NCI-H1092 (cell line): ENCODE measurements at regions not wholly inside any gene's neighbourhood (a gene's known extent, or its start where the extent isn't known, plus 50 kb on each side); places are given as distances from the start of the nearest gene placed in this dataset.

Experiments used
- DNase-seq: peaks from one replicate; lab custom pipeline; 2025; lab: John Stamatoyannopoulos, UW

- DNase-seq = no peak
Observed at GRCh38 chr10:57788117-57788516, 479.6 kb downstream of the IPMK start.

GRCh38 chr10:57786850-57787750 is 480.6 kb downstream of the IPMK start:
- no peak for DNase-seq

- no peak for DNase-seq
Observed at GRCh38 chr10:57786331-57786730, 481.4 kb downstream of the IPMK start.

GRCh38 chr10:57785546-57785945 is 482.1 kb downstream of the IPMK start:
- DNase-seq = no peak

- DNase-seq = no peak
Observed at GRCh38 chr10:57785068-57785467, 482.6 kb downstream of the IPMK start.

- DNase-seq = no peak
Observed at GRCh38 chr10:57776688-57777432, 490.8 kb downstream of the IPMK start.

- DNase-seq = no peak
Observed at GRCh38 chr10:57775250-57775649, 492.4 kb downstream of the IPMK start.

- no peak for DNase-seq
Observed at GRCh38 chr10:57769298-57769697, 498.4 kb downstream of the IPMK start.

GRCh38 chr10:57759777-57760176 is 507.9 kb downstream of the IPMK start:
- no peak for DNase-seq

GRCh38 chr10:57754803-57755202 is 512.9 kb downstream of the IPMK start:
- DNase-seq = no peak

GRCh38 chr10:57743711-57744110 is 524.0 kb downstream of the IPMK start:
- DNase-seq = no peak

- no peak for DNase-seq
Observed at GRCh38 chr10:57741751-57742150, 525.9 kb downstream of the IPMK start.

GRCh38 chr10:57723305-57723704 is 544.4 kb downstream of the IPMK start:
- DNase-seq = no peak

- no peak for DNase-seq
Observed at GRCh38 chr10:57716884-57717283, 550.8 kb downstream of the IPMK start.

GRCh38 chr10:57715233-57715632 is 552.5 kb downstream of the IPMK start:
- no peak for DNase-seq

- DNase-seq = no peak
Observed at GRCh38 chr10:57707300-57707658, 560.4 kb downstream of the IPMK start.

GRCh38 chr10:57706576-57707299 is 561.0 kb downstream of the IPMK start:
- no peak for DNase-seq

GRCh38 chr10:57706016-57706415 is 561.7 kb downstream of the IPMK start:
- no peak for DNase-seq

- no peak for DNase-seq
Observed at GRCh38 chr10:57699944-57700343, 567.8 kb downstream of the IPMK start.

GRCh38 chr10:57696641-57697040 is 571.1 kb downstream of the IPMK start:
- no peak for DNase-seq

- DNase-seq = peak; percentile 3
Observed at GRCh38 chr10:57694956-57695608, 572.6 kb downstream of the IPMK start.
